HUDEP-2 (cell line): ENCODE measurements at regions not wholly inside any gene's neighbourhood (a gene's known extent, or its start where the extent isn't known, plus 50 kb on each side); places are given as distances from the start of the nearest gene placed in this dataset.

Experiments used
- DNase-seq, 76 experiments: peaks; one replicate each; lab custom pipeline; 2025; ENCODE audit not compliant: unreplicated experiment in 76 of 76; lab: John Stamatoyannopoulos, UW

- no peak for DNase-seq
Measured at GRCh38 chr2:2687745-2688144, 356.7 kb upstream of the MYT1L start.

GRCh38 chr2:2686222-2686621, 355.1 kb upstream of the MYT1L start:
- DNase-seq = no peak

DNA sequence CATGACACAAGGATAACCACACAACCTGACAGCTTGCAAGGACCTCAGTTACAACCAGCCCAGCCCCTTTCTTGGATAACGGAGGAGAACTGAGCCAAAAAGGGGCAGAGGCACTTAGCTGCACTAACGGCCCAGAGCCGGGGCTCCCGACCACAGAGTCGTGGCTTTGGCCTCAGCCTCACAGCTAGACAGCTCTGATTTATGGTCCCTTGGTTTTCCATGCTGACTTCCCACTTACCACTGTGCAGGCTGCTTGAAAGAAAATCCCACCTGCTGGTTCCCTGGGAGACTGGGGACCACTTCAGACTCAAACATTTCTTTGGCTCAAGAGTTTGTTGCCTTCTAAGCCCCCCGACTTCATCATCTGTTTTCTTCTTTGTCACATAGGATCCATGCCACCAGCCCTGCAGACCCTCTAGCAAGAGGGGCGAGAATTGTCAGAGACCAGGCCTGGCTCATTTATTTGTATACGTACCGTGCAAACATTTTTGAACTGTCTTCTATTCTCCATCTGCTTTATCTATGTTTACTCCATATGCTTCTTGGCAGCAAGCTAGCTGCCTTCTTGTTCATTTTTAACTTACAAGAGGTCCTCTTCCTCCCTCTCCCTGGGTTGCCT, 352.6 kb upstream of the MYT1L start:
- DNase-seq = no peak

GRCh38 chr2:2682700-2683342, 351.7 kb upstream of the MYT1L start:
- no peak for DNase-seq

GRCh38 chr2:2681711-2682251, 350.7 kb upstream of the MYT1L start:
- no peak for DNase-seq

DNA sequence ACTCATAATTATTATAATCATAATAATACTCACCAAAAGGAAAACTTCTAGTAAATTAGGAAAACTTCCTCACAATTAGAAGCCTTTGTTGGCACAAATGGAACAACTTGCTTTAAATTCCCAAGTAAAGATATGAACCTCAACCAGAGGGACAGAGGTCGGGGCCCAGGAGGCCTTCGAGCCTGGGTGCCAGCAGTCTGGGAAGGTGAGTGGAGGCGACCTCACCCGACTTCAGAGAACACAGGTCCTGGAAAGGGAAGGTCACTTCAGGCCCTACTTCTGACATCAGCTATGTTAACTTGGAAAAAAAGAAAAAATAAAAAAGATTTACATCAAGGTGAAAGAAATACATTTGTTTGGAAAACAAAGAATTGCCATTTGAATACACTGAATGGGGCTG, 350.0 kb upstream of the MYT1L start:
- DNase-seq = no peak

GRCh38 chr2:2674831-2675230, 343.8 kb upstream of the MYT1L start:
- no peak for DNase-seq

DNA sequence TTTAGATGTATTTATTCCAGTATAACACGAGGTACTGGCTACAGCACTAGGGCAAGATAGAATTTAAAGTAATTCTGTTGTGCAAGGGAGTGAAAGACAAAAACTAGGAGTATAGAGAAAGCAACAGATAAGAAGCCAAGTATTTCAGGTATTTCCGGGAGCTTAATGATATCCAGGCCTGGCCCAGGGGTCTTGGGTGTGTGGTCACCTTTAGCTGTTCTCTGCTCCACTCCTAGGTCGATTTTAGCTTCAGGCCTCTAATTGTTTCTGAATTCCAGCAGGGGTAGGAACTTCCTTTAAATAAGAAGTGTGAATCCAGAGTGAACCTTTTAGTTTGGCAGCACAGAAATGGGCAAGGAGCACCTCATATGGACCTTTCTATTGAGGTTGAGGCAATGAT, 342.3 kb upstream of the MYT1L start:
- DNase-seq = no peak

DNA sequence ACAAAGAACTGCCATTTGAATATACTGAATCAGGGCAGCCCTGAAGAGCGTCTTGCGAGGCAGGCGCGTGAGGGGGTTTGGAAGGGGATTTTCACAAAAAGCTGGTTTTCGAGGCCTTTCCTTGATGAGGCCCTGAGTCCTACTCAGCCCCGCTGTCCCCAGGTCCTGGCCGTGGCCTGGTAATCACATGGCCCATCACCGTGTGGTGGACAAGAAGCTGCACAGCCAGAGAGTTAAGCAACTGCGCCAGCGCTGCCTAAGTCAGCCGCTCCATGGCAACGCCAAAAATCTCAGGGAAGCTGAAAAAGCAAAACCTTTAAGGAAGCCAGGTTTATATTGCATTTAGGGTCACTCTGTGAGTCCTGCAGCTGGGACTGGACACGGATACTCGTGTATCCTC, 341.2 kb upstream of the MYT1L start:
- DNase-seq = no peak

DNA sequence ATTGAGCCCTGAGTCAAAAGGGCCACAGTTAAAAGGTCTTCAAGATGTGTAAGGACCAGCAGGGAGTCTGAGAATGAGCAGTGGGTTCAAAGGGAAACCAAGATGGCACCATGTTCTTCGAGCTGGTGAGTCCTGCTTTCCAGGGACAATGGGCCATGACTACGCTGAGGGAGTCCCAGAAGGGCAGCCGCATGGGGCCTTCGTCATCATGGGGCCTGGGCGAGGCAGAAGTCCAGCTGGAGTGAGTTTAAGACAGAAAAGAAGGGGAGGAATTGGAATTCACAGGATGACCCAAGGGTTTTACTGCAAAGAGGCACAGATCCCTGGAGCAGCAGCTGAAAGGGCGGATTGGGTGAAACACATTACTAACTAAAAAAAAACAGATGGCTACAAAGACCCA, 340.8 kb upstream of the MYT1L start:
- DNase-seq = no peak

DNA sequence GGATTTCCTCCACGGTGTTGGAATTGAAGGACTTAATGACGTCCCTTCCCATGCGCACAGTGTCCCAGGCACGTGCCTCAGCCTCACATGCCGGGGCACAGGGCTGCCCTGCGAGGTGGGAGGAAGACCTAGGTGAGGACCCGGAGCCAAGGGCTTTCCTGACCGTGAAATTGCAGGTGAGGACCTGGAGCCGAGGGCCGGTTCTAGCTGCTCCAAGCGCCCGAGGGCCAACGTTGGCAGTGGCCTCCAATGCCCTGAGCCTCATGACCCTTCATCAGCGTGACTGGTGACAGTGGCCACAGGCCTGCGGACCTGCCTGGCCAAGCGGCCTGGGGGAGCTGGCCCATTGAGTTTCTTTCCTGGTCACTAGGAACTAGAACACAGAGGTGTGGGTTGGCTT, 338.2 kb upstream of the MYT1L start:
- DNase-seq = no peak

GRCh38 chr2:2668681-2669265, 337.7 kb upstream of the MYT1L start:
- DNase-seq = no peak

GRCh38 chr2:2667690-2668089, 336.6 kb upstream of the MYT1L start:
- no peak for DNase-seq

GRCh38 chr2:2665834-2666133, 334.7 kb upstream of the MYT1L start:
- no peak for DNase-seq

DNA sequence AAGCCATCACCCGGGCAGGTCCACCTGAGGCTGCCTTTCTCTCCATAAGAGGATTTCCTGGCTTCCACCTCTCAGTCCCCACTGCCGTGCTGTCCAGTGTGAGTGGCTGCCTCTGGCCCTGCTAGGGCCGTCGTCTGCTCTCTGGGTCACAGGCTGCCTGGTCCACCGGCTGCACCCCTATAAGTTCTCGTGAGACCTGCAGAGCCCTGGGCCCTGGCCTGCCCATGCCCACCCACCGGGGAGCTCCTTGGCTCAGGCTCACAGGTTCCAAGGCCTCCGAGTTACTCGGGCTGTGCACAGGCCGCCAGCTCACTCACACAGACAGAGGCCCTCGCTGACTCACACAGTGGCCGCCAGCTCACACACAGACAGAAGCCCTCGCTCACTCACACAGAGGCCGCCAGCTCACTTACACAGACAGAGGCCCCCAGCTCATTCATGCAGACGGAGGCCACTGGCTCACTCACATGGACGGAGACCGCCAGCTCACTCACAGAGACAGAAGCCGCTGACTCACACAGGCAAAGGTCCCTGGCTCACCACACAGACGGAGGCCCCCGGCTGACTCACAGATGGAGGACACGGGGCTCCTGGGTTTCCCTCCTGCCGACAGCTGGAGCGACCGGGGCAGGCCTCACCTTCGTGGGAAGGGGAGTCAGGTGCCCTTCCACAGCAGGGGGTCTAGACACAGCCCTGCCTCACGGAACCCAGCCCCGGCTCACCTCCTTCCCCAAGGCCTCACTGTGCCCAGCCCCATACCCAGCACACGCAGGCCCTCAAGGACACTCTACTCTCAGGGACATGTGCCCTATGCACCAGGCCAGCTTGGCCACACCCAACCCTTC, 334.1 kb upstream of the MYT1L start:
- no peak for DNase-seq

DNA sequence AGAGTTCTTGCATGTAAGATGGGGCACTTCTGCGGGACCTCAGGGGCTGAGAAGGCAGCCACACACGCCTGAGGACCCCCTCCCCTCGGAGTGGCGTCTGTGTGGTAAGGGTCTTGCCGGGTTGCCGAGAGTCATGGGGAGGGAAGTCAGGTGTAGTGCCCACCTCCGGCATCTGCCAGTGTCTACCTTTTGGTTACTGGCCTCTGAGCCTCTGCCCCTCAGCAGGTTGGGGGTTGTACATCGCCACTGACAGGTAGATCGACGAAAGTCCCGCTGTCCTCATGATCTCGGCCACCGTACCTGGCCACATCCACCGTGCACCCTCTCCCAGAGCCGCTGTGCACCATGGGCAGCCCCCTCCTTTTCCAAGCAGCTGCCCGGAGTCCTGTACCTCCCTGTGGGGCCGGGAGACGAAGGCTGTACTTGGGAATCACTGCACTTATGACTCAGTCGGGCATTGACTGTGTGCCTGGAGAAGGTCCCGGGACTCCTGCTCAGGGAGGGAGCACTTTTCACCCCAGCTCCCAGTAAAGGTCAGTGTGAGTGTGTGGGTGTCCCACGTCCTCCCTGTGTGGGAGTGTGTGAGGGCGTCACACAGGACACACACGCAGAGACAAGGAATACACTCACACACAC, 332.4 kb upstream of the MYT1L start:
- no peak for DNase-seq

GRCh38 chr2:2662847-2663356, 331.8 kb upstream of the MYT1L start:
- no peak for DNase-seq

- DNase-seq = no peak
Measured at GRCh38 chr2:2662037-2662846, 331.2 kb upstream of the MYT1L start.

GRCh38 chr2:2660789-2661355, 329.8 kb upstream of the MYT1L start:
- DNase-seq = no peak
